H1 (cell line): ENCODE measurements at regions not wholly inside any gene's neighbourhood (a gene's known extent, or its start where the extent isn't known, plus 50 kb on each side); places are given as distances from the start of the nearest gene placed in this dataset.

ENCODE experiments used
- CTCF ChIA-PET: fragments of 300-600 bp; sonication (Branson Sonifier 250); formaldehyde crosslinking; loops from one replicate; lab custom pipeline; 2021; ENCODE audit not compliant: partially characterized antibody; lab: Charles Lee
- POLR2A ChIA-PET: fragments of 300-600 bp; sonication (Branson Sonifier 250); formaldehyde crosslinking; loops from one replicate; lab custom pipeline; 2021; ENCODE audit warnings: inconsistent platforms; ENCODE audit not compliant: partially characterized antibody; lab: Charles Lee
- DNase-seq, 2 experiments: peaks; one replicate each; pipeline versions ENCODE4 v3.0.0 to v3.0.0-alpha.2; 2010 to 2022; ENCODE audit warnings: low spot score in 2 of 2, low read depth in 1 of 2, mixed read lengths in 1 of 2
- FAIRE-seq: peaks from 2 replicates; lab custom pipeline; 2011; peaks lifted over from hg19 to GRCh38; lab: Jason Lieb, UNC
- H2AFZ ChIP-seq: 2 replicates; pipeline ENCODE4 v1.8.1; 2012; ENCODE audit warnings: low read length, inconsistent platforms
- H2AK5ac ChIP-seq: 2 replicates; pipeline ENCODE4 v1.6.1; 2013; ENCODE audit warnings: low read depth, low read length
- H2BK120ac ChIP-seq: replicated peaks from 2 replicates; pipeline ENCODE3; 2013; ENCODE audit warnings: low read depth, low read length, inconsistent platforms
- H2BK12ac ChIP-seq: 2 replicates; pipeline ENCODE4 v1.6.1; 2013; ENCODE audit warnings: low read depth, low read length
- H2BK15ac ChIP-seq: 2 replicates; pipeline ENCODE4 v1.6.1; 2013; ENCODE audit warnings: low read length
- H2BK20ac ChIP-seq: 2 replicates; pipeline ENCODE4 v1.6.1; 2013; ENCODE audit warnings: low read length
- H2BK5ac ChIP-seq: 2 replicates; pipeline ENCODE4 v1.6.1; 2013; ENCODE audit warnings: low read depth, low read length
- H3K14ac ChIP-seq: 2 replicates; pipeline ENCODE4 v1.6.1; 2013; ENCODE audit warnings: inconsistent platforms; ENCODE audit not compliant: insufficient read length
- H3K18ac ChIP-seq: 2 replicates; pipeline ENCODE4 v1.6.1; 2013; ENCODE audit warnings: low read length; ENCODE audit errors: extremely low read depth
- H3K23ac ChIP-seq: 2 replicates; pipeline ENCODE4 v1.6.1; 2013; ENCODE audit warnings: inconsistent platforms; ENCODE audit not compliant: insufficient read length
- H3K23me2 ChIP-seq: 2 replicates; pipeline ENCODE4 v1.6.1; 2013; ENCODE audit warnings: low read depth, low read length
- H3K27ac ChIP-seq: 2 replicates; pipeline ENCODE4 v1.6.1; 2011; ENCODE audit warnings: low read depth, low read length, inconsistent platforms
- H3K27me3 ChIP-seq, 4 experiments: replicated peaks in 1 of 4; 1 replicate in 1 of 4; 2 replicates in 3 of 4; pipeline versions ENCODE4 v1.6.1 to v1.8.1; 2011 to 2013; ENCODE audit warnings: low read length in 3 of 4, mild to moderate bottlenecking in 3 of 4, inconsistent platforms in 2 of 4, mixed read lengths in 2 of 4, moderate library complexity in 1 of 4; ENCODE audit not compliant: control insufficient read depth in 3 of 4, insufficient read depth in 3 of 4; ENCODE audit errors: extremely low read depth in 1 of 4
- H3K36me3 ChIP-seq, 4 experiments: 2 replicates each; pipeline versions ENCODE4 v1.6.1 to v1.8.1; 2011 to 2013; ENCODE audit warnings: mild to moderate bottlenecking in 4 of 4, low read length in 3 of 4, moderate library complexity in 2 of 4, control low read depth in 1 of 4, inconsistent platforms in 1 of 4; ENCODE audit not compliant: insufficient read depth in 4 of 4, control insufficient read depth in 2 of 4
- H3K4ac ChIP-seq: replicated peaks from 2 replicates; pipeline ENCODE3; 2013; ENCODE audit warnings: low read length, low read depth, mixed read lengths, inconsistent platforms; ENCODE audit not compliant: insufficient read length
- H3K4me1 ChIP-seq, 4 experiments: replicated peaks in 1 of 4; 1 replicate in 1 of 4; 2 replicates in 3 of 4; pipeline versions ENCODE4 v1.6.1 to v1.8.1; 2011 to 2013; ENCODE audit warnings: low read length in 3 of 4, inconsistent platforms in 2 of 4, mixed read lengths in 1 of 4; ENCODE audit not compliant: insufficient read depth in 4 of 4, control insufficient read depth in 3 of 4
- H3K4me2 ChIP-seq, 2 experiments: 2 replicates each; pipeline versions ENCODE4 v1.6.1 to v1.8.1; 2011 to 2013; ENCODE audit warnings: low read depth in 2 of 2, low read length in 2 of 2, control low read depth in 1 of 2, inconsistent platforms in 1 of 2, mild to moderate bottlenecking in 1 of 2; ENCODE audit not compliant: insufficient read depth in 1 of 2
- H3K4me3 ChIP-seq, 4 experiments: fragments of 200-600, 300-600 bp in 1 of 4; sonication (generic), shearing (Covaris generic), sonication (Bioruptor Twin) in 1 of 4; 2 replicates each; pipeline versions ENCODE4 v1.5.1 to v1.8.1; 2011 to 2016; ENCODE audit warnings: low read length in 4 of 4, low read depth in 3 of 4, control low read depth in 2 of 4, inconsistent platforms in 2 of 4, mild to moderate bottlenecking in 2 of 4, mixed read lengths in 1 of 4, moderate library complexity in 1 of 4; ENCODE audit not compliant: insufficient read depth in 2 of 4; ENCODE audit errors: extremely low read depth in 1 of 4
- H3K56ac ChIP-seq: replicated peaks from 2 replicates; pipeline ENCODE3; 2013; ENCODE audit warnings: low read depth, mild to moderate bottlenecking, mixed read lengths, low read length, inconsistent platforms; ENCODE audit not compliant: insufficient read length
- H3K79me1 ChIP-seq: 2 replicates; pipeline ENCODE4 v1.6.1; 2013; ENCODE audit warnings: low read depth, low read length, control low read depth
- H3K79me2 ChIP-seq, 2 experiments: 2 replicates each; pipeline versions ENCODE4 v1.6.1 to v1.8.1; 2012 to 2013; ENCODE audit warnings: low read length in 2 of 2, mild to moderate bottlenecking in 2 of 2, inconsistent platforms in 1 of 2; ENCODE audit not compliant: insufficient read depth in 2 of 2, control insufficient read depth in 1 of 2
- H3K9ac ChIP-seq, 4 experiments: replicated peaks in 1 of 4; 1 replicate in 1 of 4; 2 replicates in 3 of 4; pipeline versions ENCODE4 v1.6.1 to v1.8.1; 2011 to 2013; ENCODE audit warnings: low read depth in 3 of 4, low read length in 3 of 4, control low read depth in 2 of 4, mild to moderate bottlenecking in 2 of 4, moderate library complexity in 2 of 4, inconsistent platforms in 1 of 4; ENCODE audit errors: extremely low read depth in 1 of 4
- H3K9me3 ChIP-seq, 2 experiments: 2 replicates each; pipeline versions ENCODE4 v1.6.1 to v1.8.1; 2012 to 2013; ENCODE audit warnings: mild to moderate bottlenecking in 2 of 2, moderate library complexity in 2 of 2, control low read depth in 1 of 2, inconsistent platforms in 1 of 2, low read depth in 1 of 2, low read length in 1 of 2, mixed read lengths in 1 of 2; ENCODE audit not compliant: insufficient read depth in 2 of 2
- H4K20me1 ChIP-seq, 2 experiments: replicated peaks in 1 of 2; 2 replicates each; pipeline versions ENCODE3 to v1.8.1; 2011 to 2013; ENCODE audit warnings: inconsistent platforms in 2 of 2, low read length in 2 of 2, mild to moderate bottlenecking in 1 of 2; ENCODE audit not compliant: insufficient read depth in 2 of 2, control insufficient read depth in 1 of 2
- H4K5ac ChIP-seq: 2 replicates; pipeline ENCODE4 v1.6.1; 2013; ENCODE audit warnings: low read length, low read depth, mixed read lengths, inconsistent platforms; ENCODE audit not compliant: insufficient read length
- H4K8ac ChIP-seq: 2 replicates; pipeline ENCODE4 v1.8.0; 2013; ENCODE audit warnings: mild to moderate bottlenecking, moderate library complexity, low read length, inconsistent platforms; ENCODE audit not compliant: insufficient read depth; ENCODE audit errors: extremely low read depth
- H4K91ac ChIP-seq: replicated peaks from 2 replicates; pipeline ENCODE3; 2013; ENCODE audit warnings: low read length, mixed read lengths, inconsistent platforms; ENCODE audit not compliant: insufficient read length
- SP2 ChIP-seq: IDR thresholded peaks from 2 replicates; pipeline ENCODE4 v1.6.1; 2012; ENCODE audit warnings: mild to moderate bottlenecking, low read length, inconsistent platforms
- USF2 ChIP-seq: IDR thresholded peaks from 2 replicates; pipeline ENCODE4 v1.6.1; 2011; ENCODE audit warnings: low read length, improper control_type of control experiment
- WGBS, 2 experiments: shearing (Covaris generic) in 1 of 2; methylation state at CpG; one replicate each; pipeline versions ENCODE4 v1.1.6 to v1.1.7; 2013 to 2015; ENCODE audit warnings: low lambda C conversion rate in 2 of 2, mixed read lengths in 2 of 2, inconsistent platforms in 1 of 2, low coverage in 1 of 2, missing lambda C conversion rate in 1 of 2; ENCODE audit not compliant: insufficient replicate concordance in 2 of 2, insufficient coverage in 1 of 2, insufficient read length in 1 of 2; ENCODE audit errors: extremely low coverage in 1 of 2, missing lambda C conversion rate in 1 of 2; 5-methylcytosine and 5-hydroxymethylcytosine counted together

- DNase-seq (no peak), FAIRE-seq (no peak)
- H3K9ac ChIP-seq, result no peak overlapping the region
- 89% methylated on average over 2 of the region's 2 CpGs; no CpG with 5 or more reads in 1 of the 2 experiments for WGBS, 2 experiments
- no peak overlapping the region for H3K18ac ChIP-seq
- no peaks in the 10 kb centered on the region; a peak in 1 of 7 replicates for H3K4me1 ChIP-seq
- H3K79me2 ChIP-seq, result no peaks in the 10 kb centered on the region
- H3K4me3 ChIP-seq, result no peak overlapping the region
- H2BK12ac ChIP-seq, result no peak overlapping the region
- no peak overlapping the region for H4K8ac ChIP-seq
- no peaks in the 10 kb centered on the region for H4K20me1 ChIP-seq
- no peak overlapping the region for H3K27ac ChIP-seq
- no peak overlapping the region for H3K4me2 ChIP-seq
- no peak overlapping the region for H2BK20ac ChIP-seq
- H4K5ac ChIP-seq, result no peak overlapping the region
- no peak overlapping the region for H3K56ac ChIP-seq
- H2AK5ac ChIP-seq, result no peak overlapping the region
- H3K9me3 ChIP-seq, result no peaks in the 10 kb centered on the region
- H2BK15ac ChIP-seq, result no peak overlapping the region
- no peak overlapping the region for H4K91ac ChIP-seq
- H3K14ac ChIP-seq, result no peak overlapping the region
- H3K4ac ChIP-seq, result no peak overlapping the region
- POLR2A ChIA-PET, result no interaction called here
- no peaks in the 10 kb centered on the region for H3K36me3 ChIP-seq
- H3K79me1 ChIP-seq, result no peaks in the 10 kb centered on the region
- CTCF ChIA-PET, result interaction anchor here (1.2 to 1.6 kb wide), 2 partner anchors 18 to 37 kb away, joined by 3 read pairs; no protein-coding TSS in a partner anchor
- H3K27me3 ChIP-seq, result no peaks in the 10 kb centered on the region
- no peak overlapping the region for H2BK5ac ChIP-seq
- H3K23me2 ChIP-seq, result no peaks in the 10 kb centered on the region
- H2BK120ac ChIP-seq, result no peak overlapping the region
- H2AFZ ChIP-seq, result no peak overlapping the region
- no peak overlapping the region for H3K23ac ChIP-seq
- no peak for TF ChIP-seq SP2
- TF ChIP-seq USF2, result no peak
These were observed 117.5 kb upstream of the KCNQ5 start for GRCh38 chr6:72504406-72504805.
